GM12878 (cell line): ENCODE measurements at regions not wholly inside any gene's neighbourhood (a gene's known extent, or its start where the extent isn't known, plus 50 kb on each side); places are given as distances from the start of the nearest gene placed in this dataset.

Experiments
- ATAC-seq: fragments of 200-7000 bp; cut with Tn5 transposase; 3 replicates; pipeline ENCODE4 v1.9.1; 2020; ENCODE audit warnings: mild to moderate bottlenecking, moderate library complexity
- BruUV-seq: library from RNA; stranded (reverse); fragments of 400-500 nt; replicated peaks from 2 replicates; lab custom pipeline; 2021; lab: Mats Ljungman, UMichigan
- CTCF ChIA-PET: fragments of 300-600 bp; sonication (Branson Sonifier 250); formaldehyde crosslinking; extraction: SDS; loops from one replicate; lab custom pipeline; 2021; ENCODE audit warnings: inconsistent platforms; lab: Yijun Ruan, JAX
- POLR2A ChIA-PET: fragments of 350-600 bp; formaldehyde crosslinking; extraction: SDS; loops from one replicate; lab custom pipeline; 2021; ENCODE audit warnings: inconsistent platforms; lab: Charles Lee
- RAD21 ChIA-PET: fragments of 300-600 bp; sonication (Branson Sonifier 250); formaldehyde crosslinking; loops from one replicate; lab custom pipeline; 2023; ENCODE audit warnings: antibody characterized with exemption; ENCODE audit not compliant: unreplicated experiment; lab: Charles Lee
- SMC1A ChIA-PET: fragments of 300-600 bp; sonication (Branson Sonifier 250); formaldehyde crosslinking; loops from one replicate; lab custom pipeline; 2023; ENCODE audit not compliant: unreplicated experiment, uncharacterized antibody; lab: Charles Lee
- DNase-seq: peaks from one replicate; pipeline ENCODE4 v3.0.0-alpha.2; 2011; ENCODE audit warnings: low read depth, low spot score
- FAIRE-seq: peaks from 3 replicates; lab custom pipeline; 2011; peaks lifted over from hg19 to GRCh38; lab: Jason Lieb, UNC
- H2AFZ ChIP-seq: 2 replicates; pipeline ENCODE4 v1.6.0; 2011; ENCODE audit warnings: low read depth, low read length, control low read depth; ENCODE audit not compliant: control insufficient read depth
- H3K27ac ChIP-seq: 2 replicates; pipeline ENCODE4 v1.5.1; 2011; ENCODE audit warnings: control low read depth; ENCODE audit not compliant: control insufficient read depth, insufficient read depth
- H3K27me3 ChIP-seq, 2 experiments: replicated peaks in 1 of 2; 2 replicates each; pipeline versions ENCODE4 v1.6.0 to v1.6.1; 2011; ENCODE audit warnings: low read length in 1 of 2; ENCODE audit not compliant: control insufficient read depth in 2 of 2, insufficient read depth in 2 of 2
- H3K36me3 ChIP-seq, 2 experiments: 2 replicates each; pipeline ENCODE4 v1.5.1; 2011; ENCODE audit warnings: low read length in 1 of 2; ENCODE audit not compliant: control insufficient read depth in 2 of 2, insufficient read depth in 2 of 2
- H3K4me1 ChIP-seq: 2 replicates; pipeline ENCODE4 v1.6.1; 2011; ENCODE audit warnings: mild to moderate bottlenecking, low read length, moderate library complexity, mixed read lengths; ENCODE audit not compliant: control insufficient read depth, insufficient read depth
- H3K4me2 ChIP-seq: 2 replicates; pipeline ENCODE4 v1.6.0; 2011; ENCODE audit warnings: control low read depth; ENCODE audit not compliant: control insufficient read depth, insufficient read depth
- H3K4me3 ChIP-seq: fragments of 200-600 bp; sonication (generic); 2 replicates; pipeline ENCODE4 v1.5.1; 2016
- H3K79me2 ChIP-seq: 2 replicates; pipeline ENCODE4 v1.6.0; 2011; ENCODE audit warnings: low read length; ENCODE audit not compliant: control insufficient read depth, insufficient read depth
- H3K9ac ChIP-seq: 2 replicates; pipeline ENCODE4 v1.8.0; 2011; ENCODE audit warnings: low read length, control low read depth, mixed read lengths; ENCODE audit not compliant: control insufficient read depth, insufficient read depth
- H3K9me3 ChIP-seq: replicated peaks from 3 replicates; pipeline ENCODE4 v1.5.1; 2011; ENCODE audit warnings: mild to moderate bottlenecking, low read length; ENCODE audit not compliant: control insufficient read depth, insufficient read depth
- H4K20me1 ChIP-seq: 2 replicates; pipeline ENCODE4 v1.6.0; 2011; ENCODE audit not compliant: control insufficient read depth, insufficient read depth
- BCLAF1 ChIP-seq: fragments of 450-650 bp; IDR thresholded peaks from 2 replicates; pipeline ENCODE4 v1.6.1; 2017; ENCODE audit warnings: antibody characterized with exemption, mild to moderate bottlenecking, moderate library complexity
- CEBPZ ChIP-seq: fragments of 150-350 bp; IDR thresholded peaks from 2 replicates; pipeline ENCODE4 v1.6.1; 2016; ENCODE audit warnings: low read depth, low read length
- PML ChIP-seq: IDR thresholded peaks from 2 replicates; pipeline ENCODE4 v1.6.1; 2012; ENCODE audit warnings: low read length, inconsistent platforms
- POLR2AphosphoS5 ChIP-seq: IDR thresholded peaks from 2 replicates; pipeline ENCODE4 v1.6.1; 2011; ENCODE audit warnings: mild to moderate bottlenecking, low read length, inconsistent platforms
- PRDM15 ChIP-seq: fragments of 450-650 bp; formaldehyde crosslinking; IDR thresholded peaks from 2 replicates; pipeline ENCODE4 v1.4.0; 2020; ENCODE audit warnings: mild to moderate bottlenecking, moderate library complexity
- RELB ChIP-seq: fragments of 450-650 bp; IDR thresholded peaks from 2 replicates; pipeline ENCODE4 v1.6.1; 2017; ENCODE audit warnings: low read depth, mild to moderate bottlenecking, moderate library complexity
- TAF1 ChIP-seq: IDR thresholded peaks from 2 replicates; pipeline ENCODE4 v1.6.1; 2011; ENCODE audit warnings: mild to moderate bottlenecking, low read depth, low read length, borderline replicate concordance
- TCF3 ChIP-seq: IDR thresholded peaks from 2 replicates; pipeline ENCODE4 v1.6.1; 2012; ENCODE audit warnings: low read depth, mild to moderate bottlenecking, low read length, borderline replicate concordance; ENCODE audit not compliant: insufficient read depth
- ZBED1 ChIP-seq: IDR thresholded peaks from 2 replicates; pipeline ENCODE4 v1.6.1; 2016; ENCODE audit warnings: borderline replicate concordance
- ZBTB33 ChIP-seq: fragments of 450-650 bp; IDR thresholded peaks from 2 replicates; pipeline ENCODE4 v1.6.1; 2017; ENCODE audit warnings: mild to moderate bottlenecking
- ZNF24 ChIP-seq: fragments of 450-650 bp; IDR thresholded peaks from 2 replicates; pipeline ENCODE4 v1.6.1; 2017; ENCODE audit warnings: antibody characterized with exemption, mild to moderate bottlenecking
- WGBS: methylation state at CpG from one replicate; pipeline ENCODE4 v1.1.6; 2016; ENCODE audit warnings: low lambda C conversion rate; ENCODE audit not compliant: insufficient replicate concordance, insufficient coverage; ENCODE audit errors: missing lambda C conversion rate; 5-methylcytosine and 5-hydroxymethylcytosine counted together
- in situ Hi-C: fragments of 300-500 bp; cut with MboI; formaldehyde crosslinking; loops from 9 replicates; pipeline ENCODE4 v1.14.3; 2018; ENCODE audit warnings: mixed read lengths
- intact Hi-C: fragments of 100-400 bp; cut with micrococcal nuclease; formaldehyde crosslinking; loops from one replicate; pipeline ENCODE4 v1.14.2; 2022; ENCODE audit not compliant: unreplicated experiment

GRCh38 chr6:2309122-2309521 is 63.7 kb upstream of the GMDS start:
- ChIA-PET SMC1A (no interaction called here), RAD21 (no interaction called here), CTCF (interaction anchor here (2.0 kb wide), 1 partner anchor 10 kb away, joined by 5 read pairs; no protein-coding TSS in a partner anchor), POLR2A (no interaction called here)
- WGBS: 100% methylated on average over 3 of the region's 4 CpGs
- H3K79me2 ChIP-seq: no peaks in the 10 kb centered on the region
- in situ Hi-C loops (no loop called here), intact Hi-C loops (no loop called here)
- no TSS peak for BruUV-seq
- no peak overlapping the region for H3K27ac ChIP-seq
- H3K27me3 ChIP-seq: no peaks in the 10 kb centered on the region
- no peak overlapping the region for H3K9ac ChIP-seq
- H3K36me3 ChIP-seq: no peaks in the 10 kb centered on the region
- DNase-seq (no peak), FAIRE-seq (no peak), ATAC-seq (no peak)
- H2AFZ ChIP-seq: no peak overlapping the region
- H3K4me1 ChIP-seq: no peaks in the 10 kb centered on the region
- H3K4me2 ChIP-seq: no peak overlapping the region
- no peaks in the 10 kb centered on the region; the same call in 2 of the 3 replicates for H3K9me3 ChIP-seq
- no peaks in the 10 kb centered on the region for H4K20me1 ChIP-seq
- H3K4me3 ChIP-seq: no peak overlapping the region
- TF ChIP-seq PRDM15 (no peak), RELB (no peak), ZBED1 (no peak), TAF1 (no peak), PML (no peak), CEBPZ (no peak), ZBTB33 (no peak), ZNF24 (no peak), TCF3 (no peak), POLR2AphosphoS5 (no peak), BCLAF1 (no peak)
